ENCODE measurements at regions not wholly inside any gene's neighbourhood (a gene's known extent, or its start where the extent isn't known, plus 50 kb on each side); places are given as distances from the start of the nearest gene placed in this dataset.

DNA sequence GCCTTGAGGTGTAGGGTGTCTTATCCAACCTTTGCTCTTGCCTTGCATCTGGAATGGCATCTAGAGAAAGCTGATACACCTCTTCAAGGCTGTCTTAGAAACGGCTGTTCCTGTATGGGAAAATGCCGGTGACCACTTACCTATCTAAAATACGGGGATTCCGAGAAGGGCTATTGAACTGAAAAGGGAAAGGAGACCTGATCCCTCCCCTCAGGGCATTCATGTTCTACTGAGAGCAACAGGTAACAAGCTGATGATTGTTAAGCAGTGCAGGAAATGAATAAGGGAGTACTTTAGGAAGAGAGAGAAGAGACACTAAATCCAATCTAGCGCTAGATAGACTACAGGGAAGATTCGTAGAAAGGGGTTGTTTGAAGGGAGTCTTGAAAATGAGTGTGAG lies 1388.1 kb downstream of the FAM181B start:
- H3K79me2 ChIP-seq (ENCODE audit: control insufficient read depth, insufficient read depth, low read length): no peaks in the 10 kb centered on the region
- no peak overlapping the region for H3K4me2 ChIP-seq (ENCODE audit: insufficient read depth, low read length)
- H3K4me3 ChIP-seq (replicated peaks in 1 of 3; ENCODE audit: insufficient read depth in 1 of 3, low read depth in 1 of 3, low read length in 3 of 3): no peak overlapping the region
- intact Hi-C loops (cut with micrococcal nuclease) (no loop called here), dilution Hi-C loops (cut with MboI; ENCODE audit: extremely low pct_ligation_motif_present, low sequenced_read_pairs) (no loop called here)
- no peaks in the 10 kb centered on the region for H3K36me3 ChIP-seq (ENCODE audit: control insufficient read depth in 2 of 2, extremely low read depth in 1 of 2, insufficient read depth in 2 of 2, low read length in 2 of 2)
- ChIA-PET POLR2A (no interaction called here), CTCF (no interaction called here)
- TF ChIP-seq MYC (IDR thresholded peaks at IDR 0.05; ENCODE audit: low read depth, low read length) (no peak), JUN (IDR thresholded peaks at IDR 0.05; ENCODE audit: borderline replicate concordance, insufficient read depth, insufficient read length, low read depth) (no peak), POLR2A (IDR thresholded peaks at IDR 0.05; ENCODE audit: low read depth, low read length) (no peak), FOS (IDR thresholded peaks at IDR 0.05; ENCODE audit: borderline replicate concordance, insufficient read depth, low read length) (no peak), EZH2 (IDR thresholded peaks at IDR 0.05; ENCODE audit: borderline replicate concordance, low read depth, low read length, severe bottlenecking) (no peak), GATA2 (IDR thresholded peaks at IDR 0.05; ENCODE audit: insufficient read depth, insufficient read length, low read depth, low read length) (no peak), POLR2AphosphoS5 (IDR thresholded peaks at IDR 0.05; ENCODE audit: insufficient read depth, low read depth, low read length) (no peak)
- TF ChIP-seq, protein P1, sequence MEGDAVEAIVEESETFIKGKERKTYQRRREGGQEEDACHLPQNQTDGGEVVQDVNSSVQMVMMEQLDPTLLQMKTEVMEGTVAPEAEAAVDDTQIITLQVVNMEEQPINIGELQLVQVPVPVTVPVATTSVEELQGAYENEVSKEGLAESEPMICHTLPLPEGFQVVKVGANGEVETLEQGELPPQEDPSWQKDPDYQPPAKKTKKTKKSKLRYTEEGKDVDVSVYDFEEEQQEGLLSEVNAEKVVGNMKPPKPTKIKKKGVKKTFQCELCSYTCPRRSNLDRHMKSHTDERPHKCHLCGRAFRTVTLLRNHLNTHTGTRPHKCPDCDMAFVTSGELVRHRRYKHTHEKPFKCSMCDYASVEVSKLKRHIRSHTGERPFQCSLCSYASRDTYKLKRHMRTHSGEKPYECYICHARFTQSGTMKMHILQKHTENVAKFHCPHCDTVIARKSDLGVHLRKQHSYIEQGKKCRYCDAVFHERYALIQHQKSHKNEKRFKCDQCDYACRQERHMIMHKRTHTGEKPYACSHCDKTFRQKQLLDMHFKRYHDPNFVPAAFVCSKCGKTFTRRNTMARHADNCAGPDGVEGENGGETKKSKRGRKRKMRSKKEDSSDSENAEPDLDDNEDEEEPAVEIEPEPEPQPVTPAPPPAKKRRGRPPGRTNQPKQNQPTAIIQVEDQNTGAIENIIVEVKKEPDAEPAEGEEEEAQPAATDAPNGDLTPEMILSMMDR (IDR thresholded peaks at IDR 0.05; ENCODE audit: extremely low read depth in 1 of 2, insufficient read depth in 1 of 2, low read depth in 1 of 2, low read length in 2 of 2): no peak
- TF ChIP-seq, protein P2, sequence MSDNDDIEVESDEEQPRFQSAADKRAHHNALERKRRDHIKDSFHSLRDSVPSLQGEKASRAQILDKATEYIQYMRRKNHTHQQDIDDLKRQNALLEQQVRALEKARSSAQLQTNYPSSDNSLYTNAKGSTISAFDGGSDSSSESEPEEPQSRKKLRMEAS (IDR thresholded peaks at IDR 0.05; ENCODE audit: insufficient read depth, insufficient read length): no peak
- H3K4me1 ChIP-seq (ENCODE audit: control insufficient read depth, extremely low read depth, insufficient read depth, low read length): no peaks in the 10 kb centered on the region
- H3K27ac ChIP-seq (ENCODE audit: insufficient read depth, low read depth, low read length): no peak overlapping the region
- BruUV-seq (replicated peaks): no TSS peak
- H3K27me3 ChIP-seq (ENCODE audit: control insufficient read depth in 2 of 2, insufficient read depth in 2 of 2, low read length in 2 of 2): no peaks in the 10 kb centered on the region
- no peaks in the 10 kb centered on the region for H4K20me1 ChIP-seq (replicated peaks; ENCODE audit: control insufficient read depth, extremely low read depth, insufficient read depth, low read length)
- H2AFZ ChIP-seq (ENCODE audit: low read depth, low read length): no peak overlapping the region
- H3K9me3 ChIP-seq (replicated peaks; ENCODE audit: control insufficient read depth, insufficient read depth, low read length): peaks cover 4% of the 10 kb centered on the region
- H3K9ac ChIP-seq (replicated peaks; ENCODE audit: extremely low read depth, insufficient read depth, low read length): no peak overlapping the region
- no peaks in the 10 kb centered on the region for H3K9me1 ChIP-seq (replicated peaks; ENCODE audit: control insufficient read depth, extremely low read depth, insufficient read depth, low read length)
- DNase-seq (ENCODE audit: low read depth, low spot score): no peak
- FAIRE-seq: no peak
